MCF 10A (cell line): ENCODE measurements at regions not wholly inside any gene's neighbourhood (a gene's known extent, or its start where the extent isn't known, plus 50 kb on each side); places are given as distances from the start of the nearest gene placed in this dataset.

Experiments
- BruUV-seq: library from RNA; stranded (reverse); fragments of 400-500 nt; replicated peaks from 2 replicates; lab custom pipeline; 2021; lab: Mats Ljungman, UMichigan
- CTCF ChIA-PET: fragments of 300-600 bp; sonication (Branson Sonifier 250); formaldehyde crosslinking; extraction: SDS; loops from one replicate; lab custom pipeline; 2021; ENCODE audit warnings: antibody characterized with exemption, inconsistent platforms; lab: Yijun Ruan, JAX
- POLR2A ChIA-PET: fragments of 300-600, 350-650 bp; sonication (Branson Sonifier 250); formaldehyde crosslinking; extraction: SDS; loops from one replicate; lab custom pipeline; 2020; ENCODE audit warnings: antibody characterized with exemption, inconsistent platforms; lab: Yijun Ruan, JAX
- DNase-seq: peaks from one replicate; pipeline ENCODE4 v3.0.0-alpha.2; 2018; ENCODE audit not compliant: unreplicated experiment
- H3K27ac Mint-ChIP-seq: one replicate; pipeline ENCODE4 v1.8.0; 2022; ENCODE audit warnings: mild to moderate bottlenecking, low read depth, mixed read lengths; ENCODE audit not compliant: unreplicated experiment
- H3K27me3 Mint-ChIP-seq: one replicate; pipeline ENCODE4 v1.8.0; 2022; ENCODE audit warnings: mixed read lengths; ENCODE audit not compliant: insufficient read depth, unreplicated experiment
- H3K36me3 Mint-ChIP-seq: one replicate; pipeline ENCODE4 v1.8.0; 2022; ENCODE audit warnings: mild to moderate bottlenecking, moderate library complexity, mixed read lengths; ENCODE audit not compliant: insufficient read depth, unreplicated experiment
- H3K4me1 Mint-ChIP-seq: one replicate; pipeline ENCODE4 v1.8.0; 2022; ENCODE audit warnings: mixed read lengths; ENCODE audit not compliant: insufficient read depth, unreplicated experiment
- H3K4me3 Mint-ChIP-seq: one replicate; pipeline ENCODE4 v1.8.0; 2022; ENCODE audit warnings: mild to moderate bottlenecking, moderate library complexity, mixed read lengths; ENCODE audit not compliant: unreplicated experiment
- H3K9me3 Mint-ChIP-seq: one replicate; pipeline ENCODE4 v1.8.0; 2022; ENCODE audit warnings: mixed read lengths; ENCODE audit not compliant: unreplicated experiment
- CTCF ChIP-seq: fragments of 200-600 bp; IDR thresholded peaks from one replicate; pipeline ENCODE4 v1.8.0; 2022; ENCODE audit warnings: antibody characterized with exemption, mild to moderate bottlenecking; ENCODE audit not compliant: unreplicated experiment
- intact Hi-C: fragments of 100-400 bp; cut with micrococcal nuclease; formaldehyde crosslinking; loops from 2 replicates; pipeline ENCODE4 v1.14.1; 2022

- no peak for DNase-seq
- ChIA-PET CTCF (interaction anchor here (1.0 to 1.2 kb wide), 2 partner anchors 301 to 614 kb away, joined by 3 read pairs; no protein-coding TSS in a partner anchor), POLR2A (interaction anchor here (0.6 kb wide), 1 partner anchor 514 kb away, joined by 5 read pairs; no protein-coding TSS in a partner anchor)
- Mint-ChIP-seq H3K27ac (peak overlapping the region; percentile 22), H3K36me3 (no peaks in the 10 kb centered on the region), H3K27me3 (no peaks in the 10 kb centered on the region), H3K9me3 (no peaks in the 10 kb centered on the region), H3K4me3 (no peak overlapping the region), H3K4me1 (peaks cover 25% of the 10 kb centered on the region)
- TF ChIP-seq CTCF, result no peak
- intact Hi-C loops, result loop anchor here (5.0 kb wide), 1 partner anchor 71 kb away; no protein-coding TSS in a partner anchor
- no TSS peak for BruUV-seq
Observed at GRCh38 chr2:42928161-42928691, 135.8 kb upstream of the HAAO start.

GRCh38 chr2:42927334-42928160, 135.2 kb upstream of the HAAO start:
- no peak for TF ChIP-seq CTCF
- no peaks in the 10 kb centered on the region for H3K9me3 Mint-ChIP-seq
- no peaks in the 10 kb centered on the region for H3K27me3 Mint-ChIP-seq
- BruUV-seq, result no TSS peak
- no peaks in the 10 kb centered on the region for H3K36me3 Mint-ChIP-seq
- intact Hi-C loops, result loop anchor here (5.0 kb wide), 1 partner anchor 70 kb away; no protein-coding TSS in a partner anchor
- no peak for DNase-seq
- peaks cover 32% of the 10 kb centered on the region for H3K4me1 Mint-ChIP-seq
- H3K4me3 Mint-ChIP-seq, result no peak overlapping the region
- ChIA-PET CTCF (interaction anchor here (0.7 to 1.2 kb wide), 2 partner anchors 92 to 302 kb away, joined by 3 read pairs; no protein-coding TSS in a partner anchor), POLR2A (interaction anchor here (0.6 kb wide), 1 partner anchor 514 kb away, joined by 5 read pairs; no protein-coding TSS in a partner anchor)
- H3K27ac Mint-ChIP-seq, result no peak overlapping the region

- no peak for DNase-seq
- intact Hi-C loops, result loop anchor here (5.0 kb wide), 1 partner anchor 69 kb away; no protein-coding TSS in a partner anchor
- Mint-ChIP-seq H3K4me3 (no peak overlapping the region), H3K36me3 (no peaks in the 10 kb centered on the region), H3K27ac (no peak overlapping the region), H3K9me3 (no peaks in the 10 kb centered on the region), H3K27me3 (no peaks in the 10 kb centered on the region), H3K4me1 (peaks cover 38% of the 10 kb centered on the region)
- POLR2A ChIA-PET, result interaction anchor here (0.5 to 0.8 kb wide), 3 partner anchors 8 to 296 kb away, joined by 3 to 4 read pairs (median 3); no protein-coding TSS in a partner anchor
- CTCF ChIA-PET, result interaction anchor here (0.6 to 1.8 kb wide), 7 partner anchors 9 to 826 kb away, joined by 3 to 7 read pairs (median 3); no protein-coding TSS in a partner anchor
- no peak for TF ChIP-seq CTCF
- no TSS peak for BruUV-seq
Observed at GRCh38 chr2:42926434-42927333, 134.3 kb upstream of the HAAO start.
